Neuron (in vitro differentiated cells): ENCODE measurements at regions not wholly inside any gene's neighbourhood (a gene's known extent, or its start where the extent isn't known, plus 50 kb on each side); places are given as distances from the start of the nearest gene placed in this dataset.
"Not testable (repeated sequence)": the region's sequence is repeated elsewhere in the genome, so short reads cannot be mapped to it uniquely, and the experiment has no call there.

Source experiments
- H2AFZ ChIP-seq: one replicate; pipeline ENCODE4 v1.6.1; 2013; ENCODE audit warnings: low read depth, mild to moderate bottlenecking, inconsistent platforms, low read length, moderate library complexity
- H3K27me3 ChIP-seq: one replicate; pipeline ENCODE4 v1.6.1; 2013; ENCODE audit warnings: low read length; ENCODE audit not compliant: insufficient read depth
- H3K36me3 ChIP-seq: one replicate; pipeline ENCODE4 v1.6.1; 2013; ENCODE audit warnings: low read length; ENCODE audit not compliant: insufficient read depth
- H3K4me1 ChIP-seq: one replicate; pipeline ENCODE4 v1.6.1; 2013; ENCODE audit warnings: low read length; ENCODE audit not compliant: insufficient read depth
- H3K4me3 ChIP-seq: 2 replicates; pipeline ENCODE4 v1.5.1; 2013; ENCODE audit warnings: mild to moderate bottlenecking, low read length, moderate library complexity
- H3K9me3 ChIP-seq: one replicate; pipeline ENCODE4 v1.6.1; 2013; ENCODE audit warnings: low read length

GRCh38 chr5:62242000-62242399 lies 64.0 kb upstream of the KIF2A start:
- H2AFZ ChIP-seq, H3K4me1 ChIP-seq, H3K4me3 ChIP-seq, H3K9me3 ChIP-seq, H3K36me3 ChIP-seq, H3K27me3 ChIP-seq: not testable (repeated sequence)

GRCh38 chr5:62243046-62243445 lies 63.0 kb upstream of the KIF2A start:
- not testable (repeated sequence) for H3K4me1 ChIP-seq, H3K36me3 ChIP-seq, H3K27me3 ChIP-seq, H2AFZ ChIP-seq, H3K9me3 ChIP-seq, H3K4me3 ChIP-seq

GRCh38 chr5:62248192-62248591 lies 57.8 kb upstream of the KIF2A start:
- not testable (repeated sequence) for H2AFZ ChIP-seq, H3K4me3 ChIP-seq, H3K36me3 ChIP-seq, H3K27me3 ChIP-seq, H3K4me1 ChIP-seq, H3K9me3 ChIP-seq

- H3K4me1 ChIP-seq, H3K4me3 ChIP-seq, H3K9me3 ChIP-seq, H2AFZ ChIP-seq, H3K36me3 ChIP-seq, H3K27me3 ChIP-seq: not testable (repeated sequence)
Observed at GRCh38 chr5:62250085-62250484, 55.9 kb upstream of the KIF2A start.

- not testable (repeated sequence) for H3K27me3 ChIP-seq, H3K9me3 ChIP-seq, H2AFZ ChIP-seq, H3K4me3 ChIP-seq, H3K4me1 ChIP-seq, H3K36me3 ChIP-seq
Observed at GRCh38 chr5:62250919-62251318, 55.1 kb upstream of the KIF2A start.

- not testable (repeated sequence) for H3K4me1 ChIP-seq, H3K36me3 ChIP-seq, H3K4me3 ChIP-seq, H3K27me3 ChIP-seq, H2AFZ ChIP-seq, H3K9me3 ChIP-seq
Observed at GRCh38 chr5:62252519-62252918, 53.5 kb upstream of the KIF2A start.

GRCh38 chr5:62255551-62255950 lies 50.5 kb upstream of the KIF2A start:
- not testable (repeated sequence) for H3K4me3 ChIP-seq, H3K9me3 ChIP-seq, H3K27me3 ChIP-seq, H3K4me1 ChIP-seq, H3K36me3 ChIP-seq, H2AFZ ChIP-seq

GRCh38 chr5:62256161-62257019 lies 49.6 kb upstream of the KIF2A start:
- H3K4me3 ChIP-seq: no peak overlapping the region
- H3K4me1 ChIP-seq: no peaks in the 10 kb centered on the region

More at GRCh38 chr5:62256161-62257019, 49.6 kb upstream of the KIF2A start:
- H3K36me3 ChIP-seq: no peaks in the 10 kb centered on the region
- no peak overlapping the region for H2AFZ ChIP-seq
- no peaks in the 10 kb centered on the region for H3K9me3 ChIP-seq
- no peaks in the 10 kb centered on the region for H3K27me3 ChIP-seq
